RPMI7951 (cell line): ENCODE measurements at regions not wholly inside any gene's neighbourhood (a gene's known extent, or its start where the extent isn't known, plus 50 kb on each side); places are given as distances from the start of the nearest gene placed in this dataset.

Experiments
- DNase-seq: peaks from one replicate; pipeline ENCODE4 v3.0.0-alpha.2; 2012; ENCODE audit warnings: low read depth

- DNase-seq = no peak
These were observed 209.5 kb upstream of the DIO3 start for GRCh38 chr14:101351769-101352168.

GRCh38 chr14:101352567-101352966, 208.7 kb upstream of the DIO3 start:
- DNase-seq = no peak

DNA sequence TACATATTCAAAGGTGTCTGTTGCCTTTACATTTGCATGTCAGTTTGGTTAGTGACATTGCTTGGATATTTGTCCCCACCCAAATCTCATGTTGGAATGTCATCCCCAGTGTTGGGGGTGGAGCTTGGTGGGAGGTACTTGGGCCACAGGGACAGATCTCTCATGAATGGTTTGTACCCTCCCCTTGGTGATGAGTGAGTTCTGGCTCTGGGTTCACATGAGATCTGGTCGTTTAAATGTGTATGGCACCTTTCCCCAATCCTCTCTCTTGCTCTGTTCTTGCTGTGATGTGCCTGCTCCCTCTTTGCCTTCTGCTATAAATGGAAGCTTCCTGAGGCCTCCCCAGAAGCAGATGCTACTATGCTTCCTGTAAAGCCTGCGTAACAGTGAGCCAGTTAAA, 207.9 kb upstream of the DIO3 start:
- no peak for DNase-seq

- DNase-seq = no peak
These were observed 206.6 kb upstream of the DIO3 start for GRCh38 chr14:101354726-101355125.

GRCh38 chr14:101355284-101355683, 206.0 kb upstream of the DIO3 start:
- DNase-seq = no peak

- DNase-seq = no peak
These were observed 204.3 kb upstream of the DIO3 start for GRCh38 chr14:101357038-101357437.

- DNase-seq = no peak
These were observed 203.6 kb upstream of the DIO3 start for GRCh38 chr14:101357559-101358319.

GRCh38 chr14:101358320-101359125, 202.8 kb upstream of the DIO3 start:
- no peak for DNase-seq

DNA sequence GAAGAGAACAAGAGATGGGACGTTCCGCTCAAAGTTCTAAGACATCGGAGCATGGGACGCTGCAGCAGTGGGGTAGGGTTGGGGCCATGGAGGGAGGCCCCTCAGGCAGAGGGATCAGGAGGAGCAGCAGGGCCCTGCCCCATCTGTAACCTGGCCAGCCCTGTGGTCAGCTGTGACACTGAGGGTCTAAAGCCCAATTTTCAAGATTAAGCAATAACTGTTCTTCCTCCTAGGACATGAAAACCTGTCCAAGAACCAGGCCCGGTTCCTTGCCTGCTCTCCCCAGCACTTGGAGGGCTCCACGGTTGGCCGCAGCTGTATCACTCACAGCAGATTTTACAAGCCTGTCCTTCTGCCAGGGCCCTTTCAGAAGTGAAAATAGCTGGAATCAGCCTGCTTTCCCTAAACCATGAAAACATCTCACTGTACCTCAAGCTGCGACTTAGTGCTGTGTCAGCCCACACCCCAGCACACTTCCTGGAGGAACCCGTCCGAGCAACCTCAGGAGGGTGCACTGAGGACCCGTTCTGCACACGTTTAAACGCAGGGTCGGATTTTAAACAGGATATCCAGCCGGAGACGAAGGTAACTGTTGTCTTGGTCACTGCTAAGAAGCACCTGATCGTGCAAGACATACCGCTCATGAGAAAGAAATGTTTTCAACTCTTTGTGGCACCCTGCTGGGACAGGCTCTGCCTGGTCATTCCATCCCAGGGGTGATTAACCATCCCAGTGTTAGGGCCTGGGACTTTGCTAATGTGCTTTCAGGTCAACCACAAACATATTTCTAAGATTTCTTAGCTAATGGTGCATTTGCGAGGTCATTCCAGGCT, 201.9 kb upstream of the DIO3 start:
- no peak for DNase-seq

GRCh38 chr14:101360054-101360911, 201.0 kb upstream of the DIO3 start:
- no peak for DNase-seq

- no peak for DNase-seq
These were observed 200.3 kb upstream of the DIO3 start for GRCh38 chr14:101361044-101361443.

- no peak for DNase-seq
These were observed 199.6 kb upstream of the DIO3 start for GRCh38 chr14:101361451-101362433.

GRCh38 chr14:101362529-101363260, 198.6 kb upstream of the DIO3 start:
- DNase-seq = no peak

DNA sequence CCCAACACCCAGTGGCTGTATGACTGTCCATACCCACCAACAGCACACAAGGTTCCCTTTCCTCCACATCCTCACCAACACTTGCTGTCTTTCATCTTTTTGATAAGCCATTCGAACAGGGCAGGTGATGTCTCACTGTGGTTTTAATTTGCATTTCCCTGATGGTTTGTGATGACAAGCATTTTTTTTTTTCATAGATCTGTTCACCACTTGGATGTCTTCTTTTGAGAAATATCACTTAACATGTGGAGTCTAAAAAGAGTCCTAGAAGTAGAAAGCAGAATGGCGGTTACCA, 198.1 kb upstream of the DIO3 start:
- DNase-seq = no peak

DNA sequence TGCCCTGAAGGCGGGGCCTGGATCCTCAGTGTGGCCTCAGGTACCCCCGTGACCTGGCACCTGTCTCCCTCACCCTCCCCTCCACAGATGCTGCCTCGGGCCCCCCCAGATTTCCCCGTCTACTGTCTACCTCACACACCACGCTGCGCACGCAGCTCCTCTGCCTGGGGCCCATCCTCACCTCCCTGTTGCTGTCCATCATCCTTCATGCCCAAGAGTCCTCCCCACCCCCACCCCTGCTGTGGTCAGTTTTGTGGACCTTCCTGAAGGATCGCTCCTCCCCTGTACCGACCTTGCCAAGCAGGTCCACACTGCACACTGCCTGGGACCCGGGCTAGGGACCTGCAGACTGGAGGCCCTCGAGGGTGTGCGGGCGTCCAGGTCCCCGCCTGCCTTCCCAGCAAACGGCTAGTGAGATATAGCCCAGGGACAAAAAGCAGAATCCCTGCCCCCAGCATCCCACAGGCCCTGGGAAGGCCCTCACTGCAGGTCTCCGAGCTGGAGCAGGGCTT, 197.4 kb upstream of the DIO3 start:
- DNase-seq = no peak

DNA sequence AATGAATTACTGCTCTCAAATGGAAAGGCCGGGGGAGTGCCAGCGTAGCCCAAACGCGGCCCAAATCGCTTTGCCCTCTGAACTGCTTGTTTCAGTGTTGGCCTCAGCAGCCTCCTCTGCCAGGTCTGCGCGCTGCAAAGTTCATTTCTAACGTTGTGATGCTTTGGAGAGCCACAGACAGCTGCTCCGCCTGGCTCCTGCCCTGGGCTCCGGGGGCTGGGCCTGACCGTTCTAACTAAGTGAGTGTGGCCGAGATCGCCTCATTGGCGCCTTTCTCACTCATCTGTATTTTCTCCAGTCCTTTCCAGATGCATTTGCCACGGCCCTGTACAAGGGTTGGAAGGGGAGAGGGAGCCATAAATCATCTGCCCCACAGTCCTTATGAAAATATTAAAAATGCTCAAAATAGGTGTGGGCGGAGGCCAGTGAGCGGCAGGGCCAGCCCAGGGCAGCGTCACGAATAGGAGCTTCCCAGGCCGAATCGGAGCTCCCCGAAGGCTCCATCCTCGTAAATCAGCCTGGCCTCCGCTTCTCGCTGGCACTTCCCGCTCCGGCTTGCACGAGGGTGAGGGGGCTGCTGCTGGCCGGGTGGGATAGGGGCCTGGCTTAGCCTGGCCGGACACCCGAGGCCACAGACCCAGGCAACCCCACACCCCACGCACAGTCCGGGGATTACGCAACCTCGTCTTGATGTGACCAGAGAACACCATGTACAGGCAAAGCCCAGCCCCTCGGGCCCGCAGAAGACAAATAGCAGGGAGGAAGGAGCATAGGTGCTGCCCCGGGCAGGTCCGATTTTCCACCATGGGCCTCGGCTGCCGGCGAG, 196.6 kb upstream of the DIO3 start:
- no peak for DNase-seq

GRCh38 chr14:101365329-101366158, 195.8 kb upstream of the DIO3 start:
- no peak for DNase-seq
